Keratinocyte (primary cell): ENCODE measurements at regions not wholly inside any gene's neighbourhood (a gene's known extent, or its start where the extent isn't known, plus 50 kb on each side); places are given as distances from the start of the nearest gene placed in this dataset.

Source experiments
- DNase-seq: peaks from one replicate; pipeline ENCODE4 v3.0.0-alpha.2; 2011; ENCODE audit warnings: low read depth, missing footprints, low spot score
- FAIRE-seq: peaks from 2 replicates; lab custom pipeline; 2011; peaks lifted over from hg19 to GRCh38; lab: Jason Lieb, UNC
- H2AFZ ChIP-seq: 2 replicates; pipeline ENCODE4 v1.6.0; 2012; ENCODE audit warnings: low read length, control low read depth, inconsistent platforms; ENCODE audit not compliant: control insufficient read depth
- H3K27ac ChIP-seq: 2 replicates; pipeline ENCODE4 v1.5.1; 2011; ENCODE audit warnings: low read length; ENCODE audit not compliant: control insufficient read depth, insufficient read depth
- H3K27me3 ChIP-seq: 3 replicates; pipeline ENCODE4 v1.6.0; 2011; ENCODE audit warnings: low read length; ENCODE audit not compliant: control insufficient read depth, insufficient read depth; ENCODE audit errors: extremely low read depth
- H3K36me3 ChIP-seq, 2 experiments: 2 replicates in 1 of 2; 3 replicates in 1 of 2; pipeline ENCODE4 v1.5.1; 2011; ENCODE audit warnings: low read length in 2 of 2, mild to moderate bottlenecking in 1 of 2; ENCODE audit not compliant: control insufficient read depth in 2 of 2, insufficient read depth in 2 of 2; ENCODE audit errors: extremely low read depth in 1 of 2
- H3K4me1 ChIP-seq: 3 replicates; pipeline ENCODE4 v1.5.1; 2011; ENCODE audit warnings: low read length; ENCODE audit not compliant: control insufficient read depth, insufficient read depth; ENCODE audit errors: extremely low read depth
- H3K4me2 ChIP-seq: 3 replicates; pipeline ENCODE4 v1.6.0; 2011; ENCODE audit warnings: low read depth, low read length; ENCODE audit not compliant: control insufficient read depth, insufficient read depth; ENCODE audit errors: extremely low read depth
- H3K4me3 ChIP-seq, 3 experiments: fragments of 200-600 bp in 1 of 3; sonication (generic) in 1 of 3; 2 replicates in 2 of 3; 3 replicates in 1 of 3; pipeline ENCODE4 v1.5.1; 2011 to 2016; ENCODE audit warnings: low read length in 3 of 3, mild to moderate bottlenecking in 3 of 3, control low read depth in 2 of 3, inconsistent platforms in 1 of 3, low read depth in 1 of 3, mixed read lengths in 1 of 3, mixed run types in 1 of 3, moderate library complexity in 1 of 3; ENCODE audit not compliant: control insufficient read depth in 2 of 3, insufficient read depth in 2 of 3; ENCODE audit errors: extremely low read depth in 1 of 3
- H3K79me2 ChIP-seq: 2 replicates; pipeline ENCODE4 v1.6.0; 2012; ENCODE audit warnings: low read length; ENCODE audit not compliant: control insufficient read depth, insufficient read depth
- H3K9ac ChIP-seq: 3 replicates; pipeline ENCODE4 v1.6.0; 2011; ENCODE audit warnings: low read length; ENCODE audit not compliant: control insufficient read depth, insufficient read depth; ENCODE audit errors: extremely low read depth
- H3K9me1 ChIP-seq: 3 replicates; pipeline ENCODE4 v1.6.0; 2011; ENCODE audit warnings: low read length; ENCODE audit not compliant: control insufficient read depth, insufficient read depth; ENCODE audit errors: extremely low read depth
- H3K9me3 ChIP-seq: 2 replicates; pipeline ENCODE4 v1.5.1; 2012; ENCODE audit warnings: low read depth, low read length; ENCODE audit not compliant: control insufficient read depth
- H4K20me1 ChIP-seq: 3 replicates; pipeline ENCODE4 v1.6.0; 2011; ENCODE audit warnings: low read length; ENCODE audit not compliant: control insufficient read depth, insufficient read depth; ENCODE audit errors: extremely low read depth
- CTCF ChIP-seq, 3 experiments: IDR thresholded peaks in 1 of 3; conservative IDR thresholded peaks in 1 of 3; optimal IDR thresholded peaks in 1 of 3; 2 replicates in 2 of 3; 3 replicates in 1 of 3; pipeline versions ENCODE3 to v1.5.1; 2011; ENCODE audit warnings: low read length in 3 of 3, mild to moderate bottlenecking in 3 of 3, moderate library complexity in 2 of 3, control low read depth in 1 of 3, inconsistent platforms in 1 of 3; ENCODE audit not compliant: insufficient read depth in 2 of 3; ENCODE audit errors: extremely low read depth in 1 of 3
- EZH2 ChIP-seq: IDR thresholded peaks from one replicate; pipeline ENCODE4 v1.6.1; 2012; ENCODE audit warnings: inconsistent platforms, mild to moderate bottlenecking, low read length, moderate library complexity
- dilution Hi-C: fragments of 300-500 bp; cut with MboI; formaldehyde crosslinking; loops from one replicate; pipeline ENCODE4 v1.7.0; 2020; ENCODE audit warnings: low sequenced_read_pairs; ENCODE audit not compliant: extremely low pct_ligation_motif_present

- H3K4me3 ChIP-seq: no peak overlapping the region
- H3K27me3 ChIP-seq: no peaks in the 10 kb centered on the region
- no peaks in the 10 kb centered on the region for H3K79me2 ChIP-seq
- H3K9ac ChIP-seq: no peak overlapping the region
- no peaks in the 10 kb centered on the region for H3K9me3 ChIP-seq
- no peaks in the 10 kb centered on the region for H4K20me1 ChIP-seq
- H3K4me1 ChIP-seq: peaks cover 13% of the 10 kb centered on the region
- H3K27ac ChIP-seq: no peak overlapping the region
- no peaks in the 10 kb centered on the region for H3K36me3 ChIP-seq
- no peaks in the 10 kb centered on the region for H3K9me1 ChIP-seq
- no peak for TF ChIP-seq EZH2
- no peak for TF ChIP-seq CTCF (optimal IDR thresholded peaks at IDR 0.05 in 1 of 3, IDR thresholded peaks at IDR 0.05 in 1 of 3, conservative IDR thresholded peaks at IDR 0.05 in 1 of 3; ENCODE audit: extremely low read depth in 1 of 3, insufficient read depth in 2 of 3, low read length in 3 of 3)
- dilution Hi-C loops: no loop called here
- no peak for DNase-seq
- no peak for FAIRE-seq
- no peak overlapping the region for H3K4me2 ChIP-seq
- H2AFZ ChIP-seq: no peak overlapping the region
Measured at GRCh38 chr5:141789330-141789729, 88.9 kb downstream of the PCDH1 start.

DNA sequence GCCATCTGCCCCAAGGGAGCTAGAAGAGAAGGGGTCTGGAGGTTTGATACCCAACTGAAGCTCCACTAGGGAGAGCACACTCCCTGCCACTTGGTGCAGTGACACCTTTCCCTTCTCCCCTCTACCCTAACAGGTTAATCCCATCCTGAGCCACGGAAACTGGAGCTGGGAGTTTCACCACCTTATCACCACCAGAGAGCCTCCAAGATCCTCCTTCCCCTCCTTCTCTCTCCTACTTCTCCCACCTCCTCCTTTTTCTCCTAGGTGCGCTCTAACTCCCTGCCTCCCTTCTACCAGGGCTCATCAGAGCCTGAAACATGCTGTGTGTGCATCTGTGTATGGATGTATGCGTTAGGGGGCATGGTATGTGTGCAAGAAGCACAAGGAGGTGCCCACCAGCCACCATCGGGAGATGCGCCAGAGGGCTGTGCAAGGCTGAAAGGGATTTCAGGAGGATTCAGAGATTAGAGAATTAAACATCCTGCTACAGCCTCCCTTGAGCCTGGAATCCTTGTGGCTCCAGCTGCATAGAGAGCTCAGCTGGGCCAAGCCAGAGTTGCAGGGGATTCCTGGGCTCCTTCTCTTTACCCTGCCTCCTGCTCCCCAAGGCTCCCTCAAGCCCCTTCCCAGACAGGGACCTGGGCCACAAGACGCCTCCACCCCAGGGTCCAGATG, 89.8 kb downstream of the PCDH1 start:
- Histone ChIP-seq H3K79me2 (no peaks in the 10 kb centered on the region), H3K9ac (no peak overlapping the region), H3K27ac (no peak overlapping the region), H4K20me1 (no peaks in the 10 kb centered on the region), H3K4me1 (peaks cover 12% of the 10 kb centered on the region), H3K4me2 (no peak overlapping the region), H3K27me3 (no peaks in the 10 kb centered on the region), H3K9me3 (no peaks in the 10 kb centered on the region), H3K9me1 (no peaks in the 10 kb centered on the region), H3K36me3 (no peaks in the 10 kb centered on the region), H3K4me3 (no peak overlapping the region), H2AFZ (no peak overlapping the region)
- DNase-seq (no peak), FAIRE-seq (no peak)
- dilution Hi-C loops: no loop called here
- no peak for TF ChIP-seq CTCF (optimal IDR thresholded peaks at IDR 0.05 in 1 of 3, IDR thresholded peaks at IDR 0.05 in 1 of 3, conservative IDR thresholded peaks at IDR 0.05 in 1 of 3; ENCODE audit: extremely low read depth in 1 of 3, insufficient read depth in 2 of 3, low read length in 3 of 3)
